MCF 10A (cell line): ENCODE measurements at regions not wholly inside any gene's neighbourhood (a gene's known extent, or its start where the extent isn't known, plus 50 kb on each side); places are given as distances from the start of the nearest gene placed in this dataset.

Source experiments
- BruUV-seq: library from RNA; stranded (reverse); fragments of 400-500 nt; replicated peaks from 2 replicates; lab custom pipeline; 2021; lab: Mats Ljungman, UMichigan
- CTCF ChIA-PET: fragments of 300-600 bp; sonication (Branson Sonifier 250); formaldehyde crosslinking; extraction: SDS; loops from one replicate; lab custom pipeline; 2021; ENCODE audit warnings: antibody characterized with exemption, inconsistent platforms; lab: Yijun Ruan, JAX
- POLR2A ChIA-PET: fragments of 300-600, 350-650 bp; sonication (Branson Sonifier 250); formaldehyde crosslinking; extraction: SDS; loops from one replicate; lab custom pipeline; 2020; ENCODE audit warnings: antibody characterized with exemption, inconsistent platforms; lab: Yijun Ruan, JAX
- DNase-seq: peaks from one replicate; pipeline ENCODE4 v3.0.0-alpha.2; 2018; ENCODE audit not compliant: unreplicated experiment
- H3K27ac Mint-ChIP-seq: one replicate; pipeline ENCODE4 v1.8.0; 2022; ENCODE audit warnings: mild to moderate bottlenecking, low read depth, mixed read lengths; ENCODE audit not compliant: unreplicated experiment
- H3K27me3 Mint-ChIP-seq: one replicate; pipeline ENCODE4 v1.8.0; 2022; ENCODE audit warnings: mixed read lengths; ENCODE audit not compliant: insufficient read depth, unreplicated experiment
- H3K36me3 Mint-ChIP-seq: one replicate; pipeline ENCODE4 v1.8.0; 2022; ENCODE audit warnings: mild to moderate bottlenecking, moderate library complexity, mixed read lengths; ENCODE audit not compliant: insufficient read depth, unreplicated experiment
- H3K4me1 Mint-ChIP-seq: one replicate; pipeline ENCODE4 v1.8.0; 2022; ENCODE audit warnings: mixed read lengths; ENCODE audit not compliant: insufficient read depth, unreplicated experiment
- H3K4me3 Mint-ChIP-seq: one replicate; pipeline ENCODE4 v1.8.0; 2022; ENCODE audit warnings: mild to moderate bottlenecking, moderate library complexity, mixed read lengths; ENCODE audit not compliant: unreplicated experiment
- H3K9me3 Mint-ChIP-seq: one replicate; pipeline ENCODE4 v1.8.0; 2022; ENCODE audit warnings: mixed read lengths; ENCODE audit not compliant: unreplicated experiment
- CTCF ChIP-seq: fragments of 200-600 bp; IDR thresholded peaks from one replicate; pipeline ENCODE4 v1.8.0; 2022; ENCODE audit warnings: antibody characterized with exemption, mild to moderate bottlenecking; ENCODE audit not compliant: unreplicated experiment
- intact Hi-C: fragments of 100-400 bp; cut with micrococcal nuclease; formaldehyde crosslinking; loops from 2 replicates; pipeline ENCODE4 v1.14.1; 2022

- CTCF ChIA-PET, result interaction anchor here (0.6 to 1.3 kb wide), 2 partner anchors 29 to 398 kb away, joined by 3 read pairs; no protein-coding TSS in a partner anchor
- no peaks in the 10 kb centered on the region for H3K9me3 Mint-ChIP-seq
- DNase-seq, result no peak
- TF ChIP-seq CTCF, result no peak
- H3K4me1 Mint-ChIP-seq, result no peaks in the 10 kb centered on the region
- H3K27me3 Mint-ChIP-seq, result no peaks in the 10 kb centered on the region
- intact Hi-C loops, result no loop called here
- no peak overlapping the region for H3K4me3 Mint-ChIP-seq
- no peak overlapping the region for H3K27ac Mint-ChIP-seq
- H3K36me3 Mint-ChIP-seq, result no peaks in the 10 kb centered on the region
- POLR2A ChIA-PET, result no interaction called here
- no TSS peak for BruUV-seq
Measured at GRCh38 chr2:200081811-200082210, 126.4 kb downstream of the MAIP1 start.

GRCh38 chr2:200084036-200084435 lies 128.7 kb downstream of the MAIP1 start:
- ChIA-PET POLR2A (no interaction called here), CTCF (no interaction called here)
- no peak overlapping the region for H3K27ac Mint-ChIP-seq
- BruUV-seq, result no TSS peak
- no peaks in the 10 kb centered on the region for H3K9me3 Mint-ChIP-seq
- no peak for DNase-seq
- no peak for TF ChIP-seq CTCF
- H3K27me3 Mint-ChIP-seq, result no peaks in the 10 kb centered on the region
- intact Hi-C loops, result no loop called here
- H3K36me3 Mint-ChIP-seq, result no peaks in the 10 kb centered on the region
- H3K4me3 Mint-ChIP-seq, result no peak overlapping the region
- no peaks in the 10 kb centered on the region for H3K4me1 Mint-ChIP-seq

GRCh38 chr2:200086911-200087310 lies 131.5 kb downstream of the MAIP1 start:
- H3K9me3 Mint-ChIP-seq, result no peaks in the 10 kb centered on the region
- H3K27ac Mint-ChIP-seq, result no peak overlapping the region
- intact Hi-C loops, result no loop called here
- TF ChIP-seq CTCF, result no peak
- POLR2A ChIA-PET, result no interaction called here
- BruUV-seq, result no TSS peak
- DNase-seq, result no peak
- CTCF ChIA-PET, result no interaction called here
- peaks cover 6% of the 10 kb centered on the region for H3K4me1 Mint-ChIP-seq
- H3K4me3 Mint-ChIP-seq, result no peak overlapping the region
- no peaks in the 10 kb centered on the region for H3K36me3 Mint-ChIP-seq
- no peaks in the 10 kb centered on the region for H3K27me3 Mint-ChIP-seq

- Mint-ChIP-seq H3K27me3 (no peaks in the 10 kb centered on the region), H3K9me3 (no peaks in the 10 kb centered on the region), H3K4me3 (no peak overlapping the region), H3K4me1 (peaks cover 6% of the 10 kb centered on the region), H3K27ac (no peak overlapping the region), H3K36me3 (no peaks in the 10 kb centered on the region)
- no peak for TF ChIP-seq CTCF
- CTCF ChIA-PET, result interaction anchor here (0.7 kb wide), 1 partner anchor 42 kb away, joined by 3 read pairs; no protein-coding TSS in a partner anchor
- no peak for DNase-seq
- POLR2A ChIA-PET, result no interaction called here
- intact Hi-C loops, result no loop called here
- no TSS peak for BruUV-seq
Measured at GRCh38 chr2:200087451-200087850, 132.1 kb downstream of the MAIP1 start.
